ENCODE measurements at regions not wholly inside any gene's neighbourhood (a gene's known extent, or its start where the extent isn't known, plus 50 kb on each side); places are given as distances from the start of the nearest gene placed in this dataset.

GRCh38 chr6:164855281-164855680 is 454.1 kb downstream of the C6orf118 start:
- TF ChIP-seq POLR2AphosphoS5 (IDR thresholded peaks at IDR 0.05) (no peak), CTCF (IDR thresholded peaks at IDR 0.05) (no peak), EP300 (IDR thresholded peaks at IDR 0.05) (no peak), POLR2A (IDR thresholded peaks at IDR 0.05; ENCODE audit: low read depth) (no peak)
- WGBS = 98% methylated on average over 1 of the region's 1 CpG
- Histone ChIP-seq H3K4me3 (no peak overlapping the region), H3K27ac (replicated peaks in 1 of 4) (no peak overlapping the region), H3K27me3 (no peaks in the 10 kb centered on the region), H3K9me3 (no peaks in the 10 kb centered on the region), H3K4me1 (peaks cover 0 to 6% (median 0%) of the 10 kb centered on the region in 4 donors), H3K36me3 (no peaks in the 10 kb centered on the region)
- intact Hi-C loops (cut with DNase I) = no loop called here
- DNase-seq (ENCODE audit: extremely low spot score) = no peak

- no peak for DNase-seq (ENCODE audit: extremely low spot score)
- no peaks in the 10 kb centered on the region for H3K36me3 ChIP-seq
- no peak overlapping the region for H3K4me3 ChIP-seq
- TF ChIP-seq EP300 (IDR thresholded peaks at IDR 0.05) = no peak
- no peak for TF ChIP-seq CTCF (IDR thresholded peaks at IDR 0.05)
- TF ChIP-seq POLR2AphosphoS5 (IDR thresholded peaks at IDR 0.05) = no peak
- TF ChIP-seq POLR2A (IDR thresholded peaks at IDR 0.05; ENCODE audit: low read depth) = no peak
- intact Hi-C loops (cut with DNase I) = no loop called here
- H3K9me3 ChIP-seq = no peaks in the 10 kb centered on the region
- H3K4me1 ChIP-seq = peaks cover 0 to 6% (median 0%) of the 10 kb centered on the region in 4 donors
- no peaks in the 10 kb centered on the region for H3K27me3 ChIP-seq
- no peak overlapping the region for H3K27ac ChIP-seq (replicated peaks in 1 of 4)
Observed at GRCh38 chr6:164854526-164854925, 454.9 kb downstream of the C6orf118 start.

GRCh38 chr6:164845773-164846172 is 463.6 kb downstream of the C6orf118 start:
- TF ChIP-seq POLR2A (IDR thresholded peaks at IDR 0.05; ENCODE audit: low read depth) (no peak), EP300 (IDR thresholded peaks at IDR 0.05) (no peak), POLR2AphosphoS5 (IDR thresholded peaks at IDR 0.05) (no peak), CTCF (IDR thresholded peaks at IDR 0.05) (no peak)
- intact Hi-C loops (cut with DNase I) = no loop called here
- no peaks in the 10 kb centered on the region for H3K27me3 ChIP-seq
- DNase-seq (ENCODE audit: extremely low spot score) = no peak
- no peaks in the 10 kb centered on the region for H3K9me3 ChIP-seq
- 53% methylated on average over 1 of the region's 1 CpG for WGBS
- H3K27ac ChIP-seq (replicated peaks in 1 of 4) = no peak overlapping the region
- H3K36me3 ChIP-seq = no peaks in the 10 kb centered on the region
- no peaks in the 10 kb centered on the region for H3K4me1 ChIP-seq
- no peak overlapping the region for H3K4me3 ChIP-seq

GRCh38 chr6:164842085-164842484 is 467.3 kb downstream of the C6orf118 start:
- intact Hi-C loops (cut with DNase I) = no loop called here

More at GRCh38 chr6:164842085-164842484, 467.3 kb downstream of the C6orf118 start:
- H3K27ac ChIP-seq (replicated peaks in 1 of 4) = no peak overlapping the region
- no peak for DNase-seq (ENCODE audit: extremely low spot score)
- TF ChIP-seq CTCF (IDR thresholded peaks at IDR 0.05) (no peak), EP300 (IDR thresholded peaks at IDR 0.05) (no peak), POLR2A (IDR thresholded peaks at IDR 0.05; ENCODE audit: low read depth) (no peak), POLR2AphosphoS5 (IDR thresholded peaks at IDR 0.05) (no peak)
- H3K36me3 ChIP-seq = no peaks in the 10 kb centered on the region
- no peaks in the 10 kb centered on the region for H3K4me1 ChIP-seq
- 89% methylated on average over 1 of the region's 1 CpG for WGBS
- no peak overlapping the region for H3K4me3 ChIP-seq
- no peaks in the 10 kb centered on the region for H3K27me3 ChIP-seq
- peaks cover 0 to 8% (median 0%) of the 10 kb centered on the region in 4 donors for H3K9me3 ChIP-seq

Data from esophagus muscularis mucosa (tissue), 4 donors.